GM21717 (cell line): ENCODE measurements at regions not wholly inside any gene's neighbourhood (a gene's known extent, or its start where the extent isn't known, plus 50 kb on each side); places are given as distances from the start of the nearest gene placed in this dataset.

Experiments used
- ATAC-seq: cut with Tn5 transposase; IDR thresholded peaks from one replicate; pipeline ENCODE4 v1.9.1; 2021; ENCODE audit warnings: mild to moderate bottlenecking, moderate library complexity; ENCODE audit not compliant: unreplicated experiment

GRCh38 chr7:109261781-109262180, 692.1 kb downstream of the DNAJB9 start:
- ATAC-seq: no peak

GRCh38 chr7:109266610-109267009, 696.9 kb downstream of the DNAJB9 start:
- no peak for ATAC-seq

- ATAC-seq: no peak
Measured at GRCh38 chr7:109276348-109276747, 706.7 kb downstream of the DNAJB9 start.

GRCh38 chr7:109282726-109283125, 713.1 kb downstream of the DNAJB9 start:
- no peak for ATAC-seq

- no peak for ATAC-seq
Measured at GRCh38 chr7:109284943-109285342, 715.3 kb downstream of the DNAJB9 start.

- no peak for ATAC-seq
Measured at GRCh38 chr7:109295158-109295557, 725.5 kb downstream of the DNAJB9 start.

- ATAC-seq: no peak
Measured at GRCh38 chr7:109308816-109309215, 739.1 kb downstream of the DNAJB9 start.

GRCh38 chr7:109309790-109310189, 740.1 kb downstream of the DNAJB9 start:
- ATAC-seq: no peak

- ATAC-seq: no peak
Measured at GRCh38 chr7:109318136-109318535, 748.5 kb downstream of the DNAJB9 start.

- no peak for ATAC-seq
Measured at GRCh38 chr7:109322833-109323232, 753.2 kb downstream of the DNAJB9 start.

- no peak for ATAC-seq
Measured at GRCh38 chr7:109331423-109331822, 761.7 kb downstream of the DNAJB9 start.

GRCh38 chr7:109335951-109336350, 766.3 kb downstream of the DNAJB9 start:
- ATAC-seq: no peak

GRCh38 chr7:109336531-109336930, 766.9 kb downstream of the DNAJB9 start:
- ATAC-seq: no peak

- ATAC-seq: no peak
Measured at GRCh38 chr7:109343678-109344077, 774.0 kb downstream of the DNAJB9 start.

- no peak for ATAC-seq
Measured at GRCh38 chr7:109351493-109351892, 781.8 kb downstream of the DNAJB9 start.

- no peak for ATAC-seq
Measured at GRCh38 chr7:109354000-109354399, 784.3 kb downstream of the DNAJB9 start.

- no peak for ATAC-seq
Measured at GRCh38 chr7:109354552-109354951, 784.9 kb downstream of the DNAJB9 start.

GRCh38 chr7:109375823-109376222, 806.1 kb downstream of the DNAJB9 start:
- no peak for ATAC-seq

- ATAC-seq: no peak
Measured at GRCh38 chr7:109376576-109376975, 806.9 kb downstream of the DNAJB9 start.

- no peak for ATAC-seq
Measured at GRCh38 chr7:109377076-109377884, 807.6 kb downstream of the DNAJB9 start.

- ATAC-seq: no peak
Measured at GRCh38 chr7:109386959-109387358, 817.3 kb downstream of the DNAJB9 start.

GRCh38 chr7:109387530-109387929, 817.9 kb downstream of the DNAJB9 start:
- ATAC-seq: no peak

GRCh38 chr7:109391240-109391639, 821.6 kb downstream of the DNAJB9 start:
- ATAC-seq: no peak
